NCI-H146 treated with DMSO at 0.1 percent for 48 hours (cell line): ENCODE measurements at regions not wholly inside any gene's neighbourhood (a gene's known extent, or its start where the extent isn't known, plus 50 kb on each side); places are given as distances from the start of the nearest gene placed in this dataset.
"Not testable (repeated sequence)": the region's sequence is repeated elsewhere in the genome, so short reads cannot be mapped to it uniquely, and the experiment has no call there.

Experiments
- DNase-seq: peaks from one replicate; lab custom pipeline; 2025; ENCODE audit not compliant: unreplicated experiment; lab: John Stamatoyannopoulos, UW

GRCh38 chr1:189764391-189765320 is 713.0 kb downstream of the BRINP3 start:
- no peak for DNase-seq

- no peak for DNase-seq
Observed at GRCh38 chr1:189769448-189769847, 708.2 kb downstream of the BRINP3 start.

GRCh38 chr1:189774721-189775287 is 702.9 kb downstream of the BRINP3 start:
- no peak for DNase-seq

- no peak for DNase-seq
Observed at GRCh38 chr1:189775343-189775742, 702.3 kb downstream of the BRINP3 start.

GRCh38 chr1:189779034-189779433 is 698.6 kb downstream of the BRINP3 start:
- DNase-seq, result no peak

- DNase-seq, result no peak
Observed at GRCh38 chr1:189782295-189782694, 695.4 kb downstream of the BRINP3 start.

GRCh38 chr1:189783456-189783855 is 694.2 kb downstream of the BRINP3 start:
- no peak for DNase-seq

GRCh38 chr1:189786761-189787160 is 690.9 kb downstream of the BRINP3 start:
- DNase-seq, result no peak

- no peak for DNase-seq
Observed at GRCh38 chr1:189787201-189787600, 690.5 kb downstream of the BRINP3 start.

GRCh38 chr1:189790335-189790734 is 687.3 kb downstream of the BRINP3 start:
- DNase-seq, result no peak

GRCh38 chr1:189803364-189803763 is 674.3 kb downstream of the BRINP3 start:
- no peak for DNase-seq

GRCh38 chr1:189804352-189804751 is 673.3 kb downstream of the BRINP3 start:
- no peak for DNase-seq

- DNase-seq, result no peak
Observed at GRCh38 chr1:189805735-189806134, 671.9 kb downstream of the BRINP3 start.

GRCh38 chr1:189810639-189811038 is 667.0 kb downstream of the BRINP3 start:
- DNase-seq, result not testable (repeated sequence)

- DNase-seq, result no peak
Observed at GRCh38 chr1:189811960-189812359, 665.7 kb downstream of the BRINP3 start.

- no peak for DNase-seq
Observed at GRCh38 chr1:189816558-189816957, 661.1 kb downstream of the BRINP3 start.

- DNase-seq, result no peak
Observed at GRCh38 chr1:189819751-189820150, 657.9 kb downstream of the BRINP3 start.

- DNase-seq, result no peak
Observed at GRCh38 chr1:189821833-189822232, 655.8 kb downstream of the BRINP3 start.

- DNase-seq, result peak; percentile 93
Observed at GRCh38 chr1:189834813-189835212, 642.9 kb downstream of the BRINP3 start.

- DNase-seq, result no peak
Observed at GRCh38 chr1:189847613-189848012, 630.1 kb downstream of the BRINP3 start.

GRCh38 chr1:189851806-189852367 is 625.8 kb downstream of the BRINP3 start:
- no peak for DNase-seq

GRCh38 chr1:189859385-189859977 is 618.2 kb downstream of the BRINP3 start:
- DNase-seq, result no peak
